Effector memory CD8-positive, alpha-beta T cell (primary cell): ENCODE measurements at regions not wholly inside any gene's neighbourhood (a gene's known extent, or its start where the extent isn't known, plus 50 kb on each side); places are given as distances from the start of the nearest gene placed in this dataset.

Source experiments
- ATAC-seq: fragments of 150-1000 bp; cut with Tn5 transposase; replicated peaks from 2 replicates; pipeline ENCODE4 v1.10.0; 2021; ENCODE audit warnings: mild to moderate bottlenecking, moderate library complexity
- DNase-seq, 3 experiments: peaks; one replicate each; pipeline ENCODE4 v3.0.0; 2021
- H3K27ac Mint-ChIP-seq, 2 donors: one replicate each; pipeline ENCODE4 v1.8.0; 2022; ENCODE audit warnings: mild to moderate bottlenecking in 2 of 2, mixed read lengths in 2 of 2, moderate library complexity in 2 of 2
- H3K27me3 Mint-ChIP-seq, 2 donors: one replicate each; pipeline ENCODE4 v1.8.0; 2022; ENCODE audit warnings: mixed read lengths in 2 of 2
- H3K36me3 Mint-ChIP-seq: one replicate; pipeline ENCODE4 v1.8.0; 2022; ENCODE audit warnings: mild to moderate bottlenecking, moderate library complexity, mixed read lengths; ENCODE audit not compliant: insufficient read depth
- H3K4me1 Mint-ChIP-seq, 2 donors: one replicate each; pipeline ENCODE4 v1.8.0; 2022; ENCODE audit warnings: low read depth in 2 of 2, mixed read lengths in 2 of 2
- H3K4me3 Mint-ChIP-seq, 2 donors: one replicate each; pipeline ENCODE4 v1.8.0; 2022; ENCODE audit warnings: mild to moderate bottlenecking in 2 of 2, mixed read lengths in 2 of 2, moderate library complexity in 2 of 2
- H3K9me3 Mint-ChIP-seq, 2 donors: one replicate each; pipeline ENCODE4 v1.8.0; 2022; ENCODE audit warnings: mixed read lengths in 2 of 2

DNA sequence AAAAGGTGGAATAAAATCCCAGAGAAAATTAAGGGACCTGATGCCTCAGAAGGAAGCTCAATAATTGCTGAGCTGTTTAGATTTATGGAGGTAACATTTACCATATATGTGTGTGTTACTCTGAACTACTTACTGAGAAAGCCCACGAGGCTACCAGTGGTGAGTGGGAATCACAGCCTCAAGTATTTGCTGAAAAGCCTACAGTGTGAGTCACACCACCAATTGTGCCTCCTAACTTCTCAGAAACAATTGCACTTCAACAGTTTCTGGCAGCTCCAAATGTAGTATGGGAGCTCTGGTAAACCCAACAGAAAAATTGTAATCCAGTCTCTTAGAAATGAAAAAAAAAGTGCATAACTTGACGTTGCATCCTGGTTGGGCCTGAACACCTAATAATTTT, 551.6 kb downstream of the PRDM9 start:
- Mint-ChIP-seq H3K27me3 (no peaks in the 10 kb centered on the region), H3K27ac (no peak overlapping the region), H3K36me3 (no peaks in the 10 kb centered on the region), H3K4me1 (no peaks in the 10 kb centered on the region), H3K4me3 (no peak overlapping the region), H3K9me3 (peaks cover 10 to 11% of the 10 kb centered on the region in 2 donors)
- DNase-seq = no peak
- no peak for ATAC-seq

DNA sequence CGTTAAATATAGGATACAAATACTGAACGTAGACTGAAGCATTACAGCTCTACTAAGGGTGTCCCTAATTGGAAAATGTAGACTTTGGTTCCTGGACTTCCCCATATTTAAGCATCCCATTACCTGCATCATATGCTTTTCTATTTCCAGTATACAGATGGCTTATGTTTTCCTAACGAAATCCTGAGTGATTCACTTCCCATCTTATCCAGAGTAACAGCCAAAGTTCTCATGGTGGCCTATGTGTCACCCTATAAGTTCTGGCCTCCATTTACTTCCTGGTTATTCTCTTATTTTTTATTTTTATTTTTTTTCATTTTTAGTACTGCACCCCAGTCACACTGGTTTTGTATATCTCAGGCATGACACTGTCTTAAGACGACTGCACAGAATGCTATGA, 552.3 kb downstream of the PRDM9 start:
- H3K27ac Mint-ChIP-seq = no peak overlapping the region
- no peaks in the 10 kb centered on the region for H3K27me3 Mint-ChIP-seq
- H3K9me3 Mint-ChIP-seq = peaks cover 10 to 14% of the 10 kb centered on the region in 2 donors
- no peak for ATAC-seq
- H3K4me1 Mint-ChIP-seq = no peaks in the 10 kb centered on the region
- H3K36me3 Mint-ChIP-seq = no peaks in the 10 kb centered on the region
- DNase-seq = no peak
- no peak overlapping the region for H3K4me3 Mint-ChIP-seq

DNA sequence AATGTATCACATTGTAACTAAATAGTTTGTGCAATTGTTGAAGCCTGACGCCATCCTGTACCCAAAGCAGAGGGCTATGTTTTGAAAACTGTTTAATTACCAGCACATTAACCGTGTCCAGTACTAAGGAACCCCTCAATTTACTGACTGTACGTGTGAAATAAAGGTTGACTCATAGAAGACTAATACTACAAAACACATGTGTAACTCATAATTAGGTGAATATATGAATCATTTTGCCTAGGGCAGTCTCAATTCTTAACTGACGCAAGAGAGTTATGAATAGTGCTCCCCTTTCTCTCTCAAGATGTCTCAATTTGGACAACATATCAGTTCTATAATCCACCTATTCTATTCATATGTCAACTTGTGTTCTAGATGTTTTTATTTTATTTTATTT, 558.4 kb downstream of the PRDM9 start:
- peaks cover 13 to 24% of the 10 kb centered on the region in 2 donors for H3K9me3 Mint-ChIP-seq
- no peaks in the 10 kb centered on the region for H3K27me3 Mint-ChIP-seq
- no peaks in the 10 kb centered on the region for H3K4me1 Mint-ChIP-seq
- DNase-seq (no peak), ATAC-seq (no peak)
- no peak overlapping the region for H3K27ac Mint-ChIP-seq
- H3K36me3 Mint-ChIP-seq = no peaks in the 10 kb centered on the region
- H3K4me3 Mint-ChIP-seq = no peak overlapping the region

DNA sequence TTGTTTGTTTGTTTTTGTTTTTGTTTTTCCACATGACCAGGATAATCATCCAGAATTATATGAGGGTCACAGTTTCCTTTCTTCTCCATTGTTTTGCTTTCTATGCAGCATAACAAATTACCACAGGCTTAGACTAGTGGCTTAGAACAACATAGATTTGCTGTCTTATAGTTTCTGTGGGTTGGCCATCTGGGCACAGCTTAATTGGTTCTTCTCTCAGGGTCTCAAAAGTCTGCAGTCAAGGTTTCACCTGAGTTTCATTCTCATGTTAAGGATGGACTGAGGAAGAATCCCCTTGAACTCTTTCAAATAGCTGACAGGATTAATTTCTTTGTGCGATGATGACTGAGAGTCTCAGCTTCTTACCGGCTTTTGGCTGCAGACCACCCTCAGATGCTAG, 559.8 kb downstream of the PRDM9 start:
- H3K9me3 Mint-ChIP-seq = peaks cover 11 to 15% of the 10 kb centered on the region in 2 donors
- ATAC-seq = no peak
- no peaks in the 10 kb centered on the region for H3K36me3 Mint-ChIP-seq
- no peak overlapping the region for H3K4me3 Mint-ChIP-seq
- H3K27me3 Mint-ChIP-seq = no peaks in the 10 kb centered on the region
- H3K4me1 Mint-ChIP-seq = no peaks in the 10 kb centered on the region
- DNase-seq = no peak
- no peak overlapping the region for H3K27ac Mint-ChIP-seq

DNA sequence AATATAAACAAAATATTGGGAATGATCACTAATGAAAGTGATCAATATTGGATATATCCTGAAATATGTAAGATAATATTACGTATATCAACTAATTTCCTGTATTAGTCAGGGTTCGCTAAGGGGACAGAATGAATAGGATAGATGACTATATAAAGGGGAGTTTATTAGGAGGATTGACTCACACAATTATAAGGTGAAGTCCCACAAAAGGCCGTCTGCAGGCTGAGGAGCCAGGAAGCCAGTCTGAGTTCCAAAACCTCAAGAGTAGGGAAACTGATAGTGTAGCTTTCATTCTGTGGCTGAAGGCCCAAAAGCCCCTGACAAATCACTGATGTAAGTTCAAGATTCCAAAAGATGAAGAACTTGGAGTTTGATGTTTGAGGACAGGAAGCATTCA, 561.1 kb downstream of the PRDM9 start:
- H3K4me1 Mint-ChIP-seq = no peaks in the 10 kb centered on the region
- no peaks in the 10 kb centered on the region for H3K27me3 Mint-ChIP-seq
- no peaks in the 10 kb centered on the region for H3K36me3 Mint-ChIP-seq
- no peak for DNase-seq
- ATAC-seq = no peak
- H3K4me3 Mint-ChIP-seq = no peak overlapping the region
- peaks cover 14 to 15% of the 10 kb centered on the region in 2 donors for H3K9me3 Mint-ChIP-seq
- no peak overlapping the region for H3K27ac Mint-ChIP-seq

DNA sequence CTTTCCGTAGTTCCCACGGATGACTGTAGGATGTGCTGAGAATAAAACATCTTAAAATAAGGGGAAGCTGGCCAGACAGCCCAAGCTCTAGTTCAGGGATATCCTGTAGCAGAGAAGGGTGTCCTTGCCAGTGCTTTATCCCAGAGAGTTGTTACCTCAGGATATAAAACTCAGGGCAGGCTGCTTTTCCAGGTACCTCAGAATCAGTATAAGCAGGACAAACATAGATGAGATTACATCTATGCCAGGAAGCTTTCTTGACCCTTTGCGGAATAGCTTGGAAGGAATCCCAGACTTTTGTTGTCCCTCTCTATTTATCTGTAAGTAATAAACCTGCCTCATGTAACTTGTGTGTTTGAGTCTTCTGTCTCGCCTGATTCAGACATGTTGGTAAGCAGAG, 565.7 kb downstream of the PRDM9 start:
- Mint-ChIP-seq H3K27ac (no peak overlapping the region), H3K4me3 (no peak overlapping the region), H3K4me1 (no peaks in the 10 kb centered on the region), H3K27me3 (no peaks in the 10 kb centered on the region), H3K36me3 (no peaks in the 10 kb centered on the region), H3K9me3 (peaks cover 11 to 15% of the 10 kb centered on the region in 2 donors)
- no peak for DNase-seq
- no peak for ATAC-seq

DNA sequence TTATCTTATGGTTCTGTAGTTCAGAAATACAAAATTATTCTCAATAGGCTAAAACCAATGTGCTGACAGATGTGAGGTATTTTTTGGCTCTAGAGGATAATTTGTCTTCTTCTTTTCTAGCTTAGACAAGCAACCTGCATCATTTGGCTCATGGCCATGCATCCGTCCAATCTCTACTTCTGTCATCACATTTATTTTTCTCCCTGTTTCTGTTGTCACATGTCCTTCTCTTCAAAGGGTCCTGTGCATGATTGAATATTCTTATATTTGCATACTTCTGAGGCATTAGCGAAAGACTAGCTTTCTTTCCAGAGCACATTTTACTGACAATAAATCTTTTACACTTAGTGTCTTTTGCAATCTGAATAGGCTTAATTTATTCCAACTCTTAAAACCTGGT, 564.7 kb downstream of the CDH10 start:
- ATAC-seq = no peak
- DNase-seq = no peak
- Mint-ChIP-seq H3K4me3 (no peak overlapping the region), H3K27ac (no peak overlapping the region), H3K27me3 (no peaks in the 10 kb centered on the region), H3K4me1 (no peaks in the 10 kb centered on the region), H3K9me3 (peaks cover 0 to 2% of the 10 kb centered on the region in 2 donors), H3K36me3 (no peaks in the 10 kb centered on the region)

DNA sequence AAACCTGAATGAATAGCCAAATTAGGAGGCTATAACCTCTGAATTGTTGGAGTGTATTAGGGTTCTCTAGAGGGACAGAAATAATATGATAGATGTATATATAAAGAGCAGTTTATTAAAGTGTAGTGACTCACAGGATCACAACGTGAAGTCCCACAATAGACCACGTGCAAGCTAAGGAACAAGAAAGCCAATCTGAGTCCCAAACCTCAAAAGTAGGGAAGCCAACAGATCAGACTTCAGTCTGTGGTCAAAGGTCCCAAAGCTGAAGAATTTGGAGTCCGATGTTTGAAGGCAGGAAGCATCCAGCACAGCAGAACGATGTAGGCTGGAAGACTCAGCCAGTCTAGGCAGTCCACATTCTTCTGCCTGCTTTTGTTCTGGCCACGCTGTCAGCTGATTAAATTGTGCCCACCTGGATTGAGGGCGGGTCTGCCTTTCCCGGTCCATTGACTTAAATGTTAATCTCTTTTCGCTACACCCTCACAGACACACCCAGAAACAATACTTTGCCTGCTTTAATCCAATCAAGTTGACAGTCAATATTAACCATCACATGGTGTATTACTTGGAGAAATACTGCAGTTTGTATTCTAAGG, 550.6 kb downstream of the CDH10 start:
- Mint-ChIP-seq H3K4me1 (no peaks in the 10 kb centered on the region), H3K9me3 (peaks cover 13 to 17% of the 10 kb centered on the region in 2 donors), H3K36me3 (no peaks in the 10 kb centered on the region), H3K27ac (no peak overlapping the region), H3K4me3 (no peak overlapping the region), H3K27me3 (no peaks in the 10 kb centered on the region)
- DNase-seq (no peak), ATAC-seq (no peak)

DNA sequence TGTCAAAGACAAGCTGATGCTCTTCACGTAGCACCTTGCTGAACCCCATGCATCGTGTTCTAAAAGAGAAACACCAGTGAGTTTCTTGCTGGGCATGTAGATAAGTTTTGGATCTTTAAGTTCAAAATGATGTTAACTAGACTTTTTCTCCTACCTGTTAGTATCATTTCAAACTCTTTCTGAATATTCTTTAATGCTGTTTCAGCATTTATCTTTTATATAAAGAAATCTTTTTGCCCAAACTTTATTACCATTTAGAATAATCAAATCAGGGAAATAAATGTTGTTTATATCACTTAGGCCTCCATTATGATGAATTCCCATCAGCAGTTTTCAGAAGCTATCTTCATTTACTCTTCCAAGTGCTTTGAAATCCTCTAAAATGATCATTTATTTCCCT, 542.8 kb downstream of the CDH10 start:
- Mint-ChIP-seq H3K9me3 (peaks cover 0 to 12% of the 10 kb centered on the region in 2 donors), H3K4me1 (no peaks in the 10 kb centered on the region), H3K4me3 (no peak overlapping the region), H3K27ac (no peak overlapping the region), H3K27me3 (no peaks in the 10 kb centered on the region), H3K36me3 (no peaks in the 10 kb centered on the region)
- ATAC-seq (no peak), DNase-seq (no peak)

DNA sequence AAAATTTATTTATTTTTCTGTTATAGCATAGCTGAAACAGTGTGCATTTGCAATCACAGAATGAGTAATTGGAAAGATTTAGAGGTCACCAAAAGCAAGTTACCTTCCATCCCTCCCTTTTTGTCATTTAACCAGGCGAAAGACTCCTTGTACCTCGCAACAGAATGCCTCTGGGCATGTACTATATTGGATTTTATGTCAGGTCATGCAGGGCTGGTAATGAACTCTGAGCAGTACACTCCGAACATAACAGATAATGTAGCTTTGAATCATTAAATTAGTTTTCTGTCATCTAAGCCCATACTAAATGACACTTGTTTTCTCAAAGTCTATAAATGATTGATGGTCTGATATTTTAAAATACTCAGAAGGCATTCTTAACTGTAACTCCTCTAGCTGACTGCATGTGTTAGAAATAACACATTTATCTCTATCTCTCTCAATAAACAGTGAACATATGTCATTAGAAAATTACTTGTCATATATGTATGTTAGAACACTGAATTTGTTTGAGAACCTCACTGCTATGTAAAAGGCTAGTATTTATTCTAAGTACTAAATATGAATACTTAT, 541.2 kb downstream of the CDH10 start:
- no peak for DNase-seq
- no peak overlapping the region for H3K4me3 Mint-ChIP-seq
- H3K4me1 Mint-ChIP-seq = no peaks in the 10 kb centered on the region
- H3K9me3 Mint-ChIP-seq = peaks cover 0 to 10% of the 10 kb centered on the region in 2 donors
- H3K36me3 Mint-ChIP-seq = no peaks in the 10 kb centered on the region
- no peaks in the 10 kb centered on the region for H3K27me3 Mint-ChIP-seq
- ATAC-seq = no peak
- H3K27ac Mint-ChIP-seq = no peak overlapping the region

DNA sequence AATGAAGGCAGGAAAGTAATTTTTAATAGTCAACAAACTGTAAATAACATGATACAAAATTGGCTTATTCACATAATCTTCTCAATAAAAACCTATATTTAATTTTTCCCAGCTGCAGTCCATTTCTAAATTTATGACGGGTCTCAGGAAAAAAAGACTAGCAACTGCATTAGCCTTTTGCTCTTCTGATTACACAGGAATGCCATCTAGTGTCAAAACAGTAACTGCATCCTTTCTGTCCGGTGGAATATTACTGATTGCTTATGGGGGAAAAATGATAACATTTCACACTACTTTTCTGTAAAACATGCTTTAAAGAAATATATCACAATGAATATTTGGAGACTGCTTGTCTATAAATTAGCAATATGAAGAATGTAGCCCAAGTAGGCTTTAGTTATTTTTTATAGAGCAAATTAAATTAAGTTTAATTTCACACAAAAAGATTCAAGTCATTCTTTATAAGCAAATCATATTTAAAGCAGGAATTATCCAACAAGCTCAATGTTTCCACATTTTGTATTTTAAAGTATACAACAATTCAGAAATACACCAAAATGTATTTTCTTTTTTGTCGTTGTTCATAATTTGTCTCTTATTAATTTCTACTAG, 534.7 kb downstream of the CDH10 start:
- no peak overlapping the region for H3K4me3 Mint-ChIP-seq

DNA sequence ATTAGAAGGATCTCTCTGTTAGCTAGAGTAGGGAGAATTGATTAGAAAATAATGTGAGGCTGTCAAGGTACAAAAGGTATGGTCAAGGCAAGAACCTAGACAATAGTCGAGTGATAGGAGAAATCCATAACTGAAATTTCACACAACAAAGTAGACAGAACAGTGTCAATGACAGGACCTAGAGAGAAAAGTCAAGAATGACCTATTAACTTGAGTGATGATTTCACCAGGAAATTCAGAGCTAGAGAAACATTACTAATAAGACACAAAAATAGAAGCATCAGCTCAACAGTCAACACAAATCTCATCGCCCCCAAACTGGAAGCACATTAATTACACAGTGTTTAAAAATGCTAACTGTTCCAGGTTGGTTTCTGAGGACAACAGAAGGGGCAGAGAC, 532.4 kb downstream of the CDH10 start:
- no peaks in the 10 kb centered on the region for H3K36me3 Mint-ChIP-seq
- H3K4me3 Mint-ChIP-seq = no peak overlapping the region

More for the DNA sequence above, 534.7 kb downstream of the CDH10 start:
- DNase-seq (no peak), ATAC-seq (no peak)
- no peaks in the 10 kb centered on the region for H3K4me1 Mint-ChIP-seq
- peaks cover 0 to 8% of the 10 kb centered on the region in 2 donors for H3K9me3 Mint-ChIP-seq
- no peak overlapping the region for H3K27ac Mint-ChIP-seq
- no peaks in the 10 kb centered on the region for H3K36me3 Mint-ChIP-seq
- H3K27me3 Mint-ChIP-seq = no peaks in the 10 kb centered on the region

DNA sequence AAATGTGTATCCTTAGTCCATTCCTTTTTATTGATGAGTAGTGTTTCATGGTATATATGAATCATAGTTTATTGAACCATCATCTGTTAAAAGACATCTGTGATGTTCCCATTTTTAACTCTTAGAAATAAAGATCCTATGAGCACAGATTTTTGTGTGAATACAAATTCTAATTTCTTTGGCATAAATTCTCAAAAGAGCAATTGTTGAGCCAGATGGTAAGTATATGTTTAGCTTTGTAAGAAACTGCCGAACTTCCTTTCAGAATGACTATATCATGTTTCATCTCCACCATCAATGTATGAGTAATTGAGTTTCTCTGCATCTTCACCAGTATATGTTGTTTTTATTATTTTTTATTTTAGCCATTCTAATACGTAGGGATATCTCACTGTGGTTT, 526.4 kb downstream of the CDH10 start:
- no peak overlapping the region for H3K27ac Mint-ChIP-seq
- no peaks in the 10 kb centered on the region for H3K36me3 Mint-ChIP-seq
- H3K4me3 Mint-ChIP-seq = no peak overlapping the region
- DNase-seq (no peak), ATAC-seq (no peak)
- no peaks in the 10 kb centered on the region for H3K4me1 Mint-ChIP-seq
- no peaks in the 10 kb centered on the region for H3K27me3 Mint-ChIP-seq
- peaks cover 8% of the 10 kb centered on the region in 2 donors for H3K9me3 Mint-ChIP-seq

More for the DNA sequence above, 532.4 kb downstream of the CDH10 start:
- DNase-seq = no peak
- ATAC-seq = no peak
- Mint-ChIP-seq H3K4me1 (no peaks in the 10 kb centered on the region), H3K27ac (no peak overlapping the region), H3K27me3 (no peaks in the 10 kb centered on the region), H3K9me3 (peaks cover 0 to 9% of the 10 kb centered on the region in 2 donors)

DNA sequence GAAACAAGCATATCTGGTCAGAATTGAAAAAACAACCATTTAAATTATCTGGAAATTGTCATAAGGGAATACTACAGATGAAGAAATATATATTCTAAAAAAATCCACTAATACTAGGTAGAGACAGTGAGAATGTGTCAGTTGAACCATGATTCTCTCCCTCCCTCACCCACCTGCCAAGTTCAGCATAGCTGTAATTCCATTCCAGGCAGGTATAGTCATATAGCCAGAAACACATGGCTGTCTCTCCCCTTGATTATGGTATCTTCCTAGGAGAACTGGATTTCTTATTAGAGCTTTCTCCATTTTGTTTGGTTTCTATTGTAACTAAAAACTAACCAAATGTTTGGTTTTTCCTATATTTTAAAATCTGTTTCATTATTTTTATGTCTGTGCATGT, 509.2 kb downstream of the CDH10 start:
- no peak overlapping the region for H3K4me3 Mint-ChIP-seq
- ATAC-seq (no peak), DNase-seq (no peak)
- H3K27me3 Mint-ChIP-seq = no peaks in the 10 kb centered on the region
- no peaks in the 10 kb centered on the region for H3K4me1 Mint-ChIP-seq
- H3K36me3 Mint-ChIP-seq = no peaks in the 10 kb centered on the region
- H3K27ac Mint-ChIP-seq = no peak overlapping the region
- H3K9me3 Mint-ChIP-seq = peaks cover 5 to 17% of the 10 kb centered on the region in 2 donors
